ENCODE measurements at regions not wholly inside any gene's neighbourhood (a gene's known extent, or its start where the extent isn't known, plus 50 kb on each side); places are given as distances from the start of the nearest gene placed in this dataset.

- no peak for DNase-seq
- no peak overlapping the region for H3K27ac Mint-ChIP-seq (ENCODE audit: unreplicated experiment)
- TF ChIP-seq, protein P1, sequence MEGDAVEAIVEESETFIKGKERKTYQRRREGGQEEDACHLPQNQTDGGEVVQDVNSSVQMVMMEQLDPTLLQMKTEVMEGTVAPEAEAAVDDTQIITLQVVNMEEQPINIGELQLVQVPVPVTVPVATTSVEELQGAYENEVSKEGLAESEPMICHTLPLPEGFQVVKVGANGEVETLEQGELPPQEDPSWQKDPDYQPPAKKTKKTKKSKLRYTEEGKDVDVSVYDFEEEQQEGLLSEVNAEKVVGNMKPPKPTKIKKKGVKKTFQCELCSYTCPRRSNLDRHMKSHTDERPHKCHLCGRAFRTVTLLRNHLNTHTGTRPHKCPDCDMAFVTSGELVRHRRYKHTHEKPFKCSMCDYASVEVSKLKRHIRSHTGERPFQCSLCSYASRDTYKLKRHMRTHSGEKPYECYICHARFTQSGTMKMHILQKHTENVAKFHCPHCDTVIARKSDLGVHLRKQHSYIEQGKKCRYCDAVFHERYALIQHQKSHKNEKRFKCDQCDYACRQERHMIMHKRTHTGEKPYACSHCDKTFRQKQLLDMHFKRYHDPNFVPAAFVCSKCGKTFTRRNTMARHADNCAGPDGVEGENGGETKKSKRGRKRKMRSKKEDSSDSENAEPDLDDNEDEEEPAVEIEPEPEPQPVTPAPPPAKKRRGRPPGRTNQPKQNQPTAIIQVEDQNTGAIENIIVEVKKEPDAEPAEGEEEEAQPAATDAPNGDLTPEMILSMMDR (IDR thresholded peaks at IDR 0.05; ENCODE audit: partially characterized antibody, unreplicated experiment): no peak
- H3K9me3 Mint-ChIP-seq (ENCODE audit: unreplicated experiment): peaks cover 1% of the 10 kb centered on the region
- H3K4me3 Mint-ChIP-seq (ENCODE audit: unreplicated experiment): no peak overlapping the region
- H3K27me3 Mint-ChIP-seq (ENCODE audit: unreplicated experiment): peaks cover under 1% of the 10 kb centered on the region
- peaks cover 9% of the 10 kb centered on the region for H3K36me3 Mint-ChIP-seq (ENCODE audit: unreplicated experiment)
- H3K4me1 Mint-ChIP-seq (ENCODE audit: low read depth, unreplicated experiment): peaks cover 2% of the 10 kb centered on the region
Measured at GRCh38 chr9:115845648-115846312, 307.8 kb upstream of the PAPPA start.

GRCh38 chr9:115847216-115847615, 306.4 kb upstream of the PAPPA start:
- Mint-ChIP-seq H3K4me3 (ENCODE audit: unreplicated experiment) (no peak overlapping the region), H3K27ac (ENCODE audit: unreplicated experiment) (no peak overlapping the region), H3K9me3 (ENCODE audit: unreplicated experiment) (peaks cover 1% of the 10 kb centered on the region), H3K27me3 (ENCODE audit: unreplicated experiment) (no peaks in the 10 kb centered on the region), H3K4me1 (ENCODE audit: low read depth, unreplicated experiment) (peaks cover 2% of the 10 kb centered on the region), H3K36me3 (ENCODE audit: unreplicated experiment) (peaks cover 9% of the 10 kb centered on the region)
- TF ChIP-seq, protein P1 (IDR thresholded peaks at IDR 0.05; ENCODE audit: partially characterized antibody, unreplicated experiment): no peak
- no peak for DNase-seq

GRCh38 chr9:115849679-115850412, 303.7 kb upstream of the PAPPA start:
- no peaks in the 10 kb centered on the region for H3K27me3 Mint-ChIP-seq (ENCODE audit: unreplicated experiment)
- H3K27ac Mint-ChIP-seq (ENCODE audit: unreplicated experiment): no peak overlapping the region
- no peak for DNase-seq
- TF ChIP-seq, protein P1 (IDR thresholded peaks at IDR 0.05; ENCODE audit: partially characterized antibody, unreplicated experiment): no peak
- H3K36me3 Mint-ChIP-seq (ENCODE audit: unreplicated experiment): no peaks in the 10 kb centered on the region
- peaks cover 2% of the 10 kb centered on the region for H3K4me1 Mint-ChIP-seq (ENCODE audit: low read depth, unreplicated experiment)
- H3K9me3 Mint-ChIP-seq (ENCODE audit: unreplicated experiment): no peaks in the 10 kb centered on the region
- no peak overlapping the region for H3K4me3 Mint-ChIP-seq (ENCODE audit: unreplicated experiment)

- Mint-ChIP-seq H3K27ac (ENCODE audit: unreplicated experiment) (no peak overlapping the region), H3K4me1 (ENCODE audit: low read depth, unreplicated experiment) (peaks cover 2% of the 10 kb centered on the region), H3K4me3 (ENCODE audit: unreplicated experiment) (no peak overlapping the region), H3K27me3 (ENCODE audit: unreplicated experiment) (no peaks in the 10 kb centered on the region), H3K9me3 (ENCODE audit: unreplicated experiment) (no peaks in the 10 kb centered on the region), H3K36me3 (ENCODE audit: unreplicated experiment) (no peaks in the 10 kb centered on the region)
- TF ChIP-seq, protein P1 (IDR thresholded peaks at IDR 0.05; ENCODE audit: partially characterized antibody, unreplicated experiment): no peak
- no peak for DNase-seq
Measured at GRCh38 chr9:115850548-115851304, 302.9 kb upstream of the PAPPA start.

Data from glutamatergic neuron (in vitro differentiated cells).